Activated CD4-positive, alpha-beta T cell treated with anti-CD3 and anti-CD28 coated beads for 24 hours (primary cell): ENCODE measurements at regions not wholly inside any gene's neighbourhood (a gene's known extent, or its start where the extent isn't known, plus 50 kb on each side); places are given as distances from the start of the nearest gene placed in this dataset.

Experiments used
- DNase-seq, 2 donors: peaks; one replicate each; pipeline ENCODE4 v3.0.0-alpha.2; 2020; ENCODE audit warnings: low read depth in 2 of 2

GRCh38 chr2:81976998-81977397 lies 1672.4 kb upstream of the LRRTM1 start:
- DNase-seq, result no peak

DNA sequence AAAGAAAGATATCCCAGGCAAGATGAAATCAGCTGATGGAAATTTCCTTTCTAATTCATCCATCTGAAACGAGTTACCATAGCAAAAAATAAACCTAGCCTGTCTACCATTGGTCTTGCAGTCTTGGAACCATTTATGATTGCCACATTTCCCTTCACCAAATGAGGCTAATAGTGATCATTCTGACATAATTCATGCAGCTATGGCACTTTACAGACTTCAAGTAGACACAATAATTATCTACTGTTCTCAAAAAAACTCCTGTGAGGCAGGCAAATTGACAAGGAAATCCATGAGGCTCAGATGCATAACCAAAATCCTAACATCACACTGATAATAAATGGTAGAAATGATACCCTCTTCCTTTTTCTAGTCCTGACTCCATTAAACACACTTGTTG lies 1669.7 kb upstream of the LRRTM1 start:
- no peak for DNase-seq

GRCh38 chr2:81942876-81943275 lies 1638.3 kb upstream of the LRRTM1 start:
- DNase-seq, result no peak

DNA sequence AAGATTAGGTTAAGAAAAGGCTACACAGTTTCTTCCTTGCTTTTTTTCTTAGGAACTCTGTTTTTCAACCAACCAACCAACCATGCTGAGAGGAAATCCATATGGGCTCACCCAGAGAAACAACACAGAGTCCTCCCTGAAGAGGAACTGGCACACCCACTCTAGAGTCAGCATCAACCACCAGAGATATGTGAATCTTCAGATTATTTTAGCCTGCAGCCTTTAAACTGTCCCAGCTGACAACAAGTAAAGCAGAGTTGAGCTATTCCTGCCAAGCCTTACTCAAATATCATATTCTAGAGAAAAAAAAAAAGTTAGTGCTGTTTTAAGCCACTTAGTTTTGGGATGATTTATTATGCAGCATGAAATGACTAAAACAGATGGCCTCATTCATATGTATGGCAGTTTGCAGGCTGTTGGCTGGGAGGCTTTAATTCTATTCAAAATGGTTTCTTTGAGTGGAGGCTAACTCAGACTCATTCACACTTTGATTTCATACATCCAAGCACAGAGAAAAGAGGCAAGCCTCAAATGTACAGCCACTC lies 1637.7 kb upstream of the LRRTM1 start:
- DNase-seq, result no peak

DNA sequence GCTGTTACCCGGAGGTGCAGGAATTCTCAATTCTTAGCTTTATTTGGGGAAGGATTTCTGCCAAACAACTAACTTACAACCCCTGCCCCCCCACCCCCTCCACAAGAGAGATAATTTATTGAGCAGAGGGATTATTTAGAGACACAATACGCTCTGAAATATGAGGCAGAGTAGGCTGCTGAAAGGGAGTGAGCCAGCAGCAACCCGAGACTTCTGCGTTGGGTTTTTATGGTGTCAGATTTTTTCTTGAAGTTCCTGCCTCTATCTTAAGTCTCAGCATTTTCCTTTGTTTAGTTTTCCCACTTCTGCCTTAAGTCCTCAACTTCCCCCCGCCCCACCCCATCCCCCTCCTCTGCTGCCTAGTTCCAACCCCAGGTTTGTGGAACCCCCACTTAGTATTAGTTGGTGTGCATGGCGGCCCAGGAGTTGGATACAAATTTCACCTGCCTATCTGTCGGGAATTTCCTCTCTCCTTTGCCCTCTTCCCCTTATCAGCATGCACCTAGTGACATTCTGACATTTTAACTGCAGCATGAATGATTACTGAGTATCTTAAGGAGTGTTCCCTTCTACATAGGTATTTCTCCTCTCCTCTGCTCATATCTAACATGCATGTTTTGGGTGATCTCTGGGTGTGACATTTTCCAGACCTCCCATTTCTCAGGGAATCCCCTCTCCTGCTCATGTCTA lies 1635.9 kb upstream of the LRRTM1 start:
- DNase-seq, result no peak

DNA sequence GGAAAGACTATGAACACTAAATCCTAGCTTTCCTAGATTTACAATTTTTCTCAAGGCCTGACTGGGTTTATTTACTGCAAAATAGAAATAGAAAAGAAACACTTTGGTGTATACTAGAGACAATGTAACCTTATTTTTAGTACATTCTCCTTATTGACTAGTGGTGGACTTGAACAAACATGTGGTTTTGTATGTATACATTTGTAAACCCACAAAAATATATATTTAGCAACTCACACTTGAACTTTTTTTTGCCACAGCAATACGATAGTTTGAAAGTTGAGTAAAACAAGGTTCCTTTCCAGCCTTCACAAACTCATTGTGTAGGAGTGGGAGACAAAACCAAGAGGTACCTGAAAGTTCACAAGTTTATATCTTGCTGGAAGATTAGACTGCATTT lies 1633.4 kb upstream of the LRRTM1 start:
- no peak for DNase-seq

DNA sequence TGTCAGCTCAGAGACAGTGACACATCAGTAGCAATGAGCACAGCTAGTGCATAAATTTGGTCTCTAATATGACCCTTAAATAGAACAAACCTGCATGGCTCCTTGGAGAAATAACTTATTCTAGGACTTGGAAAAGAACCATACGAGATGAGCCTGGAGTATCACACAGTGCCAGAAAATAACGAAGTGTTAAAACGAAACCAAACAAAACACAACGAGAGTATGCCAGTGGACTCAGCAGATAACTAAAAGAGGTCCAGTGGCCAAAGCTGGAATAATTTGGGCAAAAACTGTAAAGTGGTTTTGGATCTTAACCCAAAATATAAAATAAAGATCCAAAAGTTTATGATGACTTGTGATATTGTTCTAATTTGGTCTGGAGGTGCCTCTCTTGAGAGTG lies 1599.0 kb upstream of the LRRTM1 start:
- DNase-seq, result no peak

DNA sequence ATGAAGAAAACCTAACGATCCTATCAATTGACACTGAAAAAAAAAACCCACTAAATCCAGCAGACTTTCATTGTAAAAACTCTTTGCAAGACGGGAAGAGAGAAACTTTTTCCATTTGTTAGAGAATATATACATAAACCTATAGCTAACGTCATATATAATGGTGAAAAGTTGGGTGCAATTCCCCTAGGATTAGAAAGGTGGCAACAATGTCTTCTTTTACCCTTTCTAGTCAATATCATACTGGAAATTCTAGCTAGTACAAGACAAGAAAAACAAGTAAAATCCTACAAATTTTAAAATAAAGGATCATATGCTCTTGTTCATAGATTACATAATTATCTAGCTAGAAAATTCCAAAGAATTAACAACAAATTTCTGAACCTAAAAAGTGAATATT lies 1596.5 kb upstream of the LRRTM1 start:
- DNase-seq, result no peak

DNA sequence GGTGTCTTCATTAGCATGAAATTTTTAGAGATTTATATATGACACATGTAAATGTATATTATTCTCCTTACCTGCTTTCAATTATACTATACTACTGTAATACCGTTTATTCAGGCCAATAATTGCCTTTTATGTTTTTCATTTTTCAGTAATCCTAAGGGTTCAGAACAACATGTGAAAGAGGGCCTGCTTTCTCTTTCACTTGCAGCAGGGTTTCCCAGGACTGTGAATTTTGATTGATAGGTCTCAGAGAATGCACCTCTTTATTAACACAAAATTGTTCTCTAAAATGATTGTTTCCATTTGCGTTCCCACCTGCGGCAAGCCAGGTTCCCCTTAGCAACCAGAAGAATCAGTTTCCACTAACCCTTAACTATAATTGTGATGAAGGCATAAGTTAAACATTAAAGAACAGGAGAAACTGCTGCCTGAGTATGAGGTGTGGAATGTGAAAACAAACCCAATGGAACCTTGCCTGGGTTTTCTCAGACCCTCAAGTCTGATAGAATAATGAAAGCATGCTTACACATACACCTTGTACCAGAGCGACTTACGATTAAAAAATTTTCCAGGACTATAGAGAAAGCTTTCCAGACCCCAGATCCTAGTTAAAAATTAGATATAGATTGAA lies 1591.2 kb upstream of the LRRTM1 start:
- no peak for DNase-seq

DNA sequence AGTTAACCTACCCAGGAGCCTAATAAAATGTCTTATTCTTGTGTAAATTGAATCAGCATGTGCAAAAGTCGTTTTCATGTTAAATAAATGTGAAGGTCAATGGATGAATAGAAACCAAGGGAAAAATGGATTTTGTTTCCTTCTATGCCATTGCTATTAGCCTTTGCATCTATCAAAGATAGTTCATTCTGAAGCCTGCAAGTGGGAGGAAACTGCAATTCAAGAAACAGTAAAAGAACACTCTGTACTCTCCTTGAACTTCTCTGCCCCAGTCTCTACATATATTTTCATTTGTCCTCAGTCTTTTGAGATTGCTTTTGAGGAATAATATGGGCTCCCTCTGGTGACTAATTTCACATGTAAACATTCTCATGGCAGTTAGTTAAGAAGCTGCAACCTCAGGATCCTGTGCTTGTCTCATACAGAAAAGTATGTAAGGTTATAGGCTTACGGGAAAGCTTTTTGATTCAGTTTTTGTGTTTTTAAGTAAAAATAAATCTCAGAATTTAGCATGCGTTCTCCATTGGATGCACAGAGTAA lies 1590.0 kb upstream of the LRRTM1 start:
- DNase-seq, result no peak

DNA sequence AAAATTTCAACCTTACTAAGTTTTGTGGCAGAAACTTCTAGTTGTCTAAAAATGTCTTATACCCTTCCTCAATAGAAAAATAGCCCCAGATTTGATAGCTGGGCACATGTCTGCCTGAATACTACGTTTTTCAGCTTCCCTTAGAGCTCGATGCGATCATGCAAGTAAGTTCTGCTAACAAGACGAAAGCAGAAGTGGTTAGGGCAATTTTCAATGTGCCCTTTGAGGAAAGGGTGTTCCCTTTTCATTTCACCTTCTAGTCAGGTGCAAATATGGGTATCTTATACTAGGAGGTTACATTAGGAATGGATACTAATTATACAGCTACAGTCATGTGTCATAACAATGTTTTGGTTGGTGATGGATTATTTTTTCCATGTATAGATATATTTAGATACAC lies 1572.1 kb upstream of the LRRTM1 start:
- no peak for DNase-seq

- no peak for DNase-seq
Measured at GRCh38 chr2:81872006-81872405, 1567.5 kb upstream of the LRRTM1 start.

GRCh38 chr2:81870119-81870518 lies 1565.6 kb upstream of the LRRTM1 start:
- DNase-seq, result no peak

- no peak for DNase-seq
Measured at GRCh38 chr2:81858998-81859397, 1554.4 kb upstream of the LRRTM1 start.

- DNase-seq, result no peak
Measured at GRCh38 chr2:81853341-81853740, 1548.8 kb upstream of the LRRTM1 start.

- DNase-seq, result no peak
Measured at GRCh38 chr2:81852651-81853050, 1548.1 kb upstream of the LRRTM1 start.

DNA sequence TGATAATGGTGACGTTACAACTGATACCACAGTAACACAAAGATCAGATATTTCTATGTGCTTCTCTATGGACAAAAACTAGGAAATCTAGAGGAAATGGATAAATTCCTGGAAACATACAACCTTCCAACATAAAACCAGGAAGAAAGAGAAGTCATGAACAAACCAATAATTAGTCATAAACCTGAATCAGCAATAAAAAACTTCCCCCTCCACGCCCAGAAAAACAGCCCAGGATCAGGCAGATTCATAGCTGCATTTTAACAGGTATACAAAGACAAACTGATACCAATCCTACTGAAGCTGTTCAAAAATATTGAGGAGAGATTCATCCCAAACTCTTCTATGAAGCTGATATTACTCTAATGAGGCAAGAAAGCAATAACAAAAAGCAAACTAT lies 1535.2 kb upstream of the LRRTM1 start:
- no peak for DNase-seq

- DNase-seq, result no peak
Measured at GRCh38 chr2:81835321-81836000, 1530.9 kb upstream of the LRRTM1 start.

DNA sequence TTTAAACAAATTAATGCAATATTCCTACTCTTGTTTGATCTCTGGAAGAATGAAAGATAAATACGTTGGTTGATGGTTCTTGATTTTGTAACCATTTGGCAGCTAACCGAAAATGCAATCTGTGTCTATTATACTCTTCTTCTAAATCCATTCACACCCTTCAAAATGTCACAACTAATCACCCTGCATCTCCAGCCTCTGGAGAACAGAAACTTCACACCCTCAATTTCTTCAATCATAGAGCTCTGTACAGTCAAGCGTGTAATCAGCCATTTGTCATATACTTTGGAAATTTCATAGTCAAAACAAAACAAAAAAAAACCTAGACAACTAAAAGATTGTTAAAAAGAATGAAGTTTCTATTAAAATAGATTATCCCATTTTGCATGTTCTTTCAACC lies 1482.3 kb upstream of the LRRTM1 start:
- no peak for DNase-seq

DNA sequence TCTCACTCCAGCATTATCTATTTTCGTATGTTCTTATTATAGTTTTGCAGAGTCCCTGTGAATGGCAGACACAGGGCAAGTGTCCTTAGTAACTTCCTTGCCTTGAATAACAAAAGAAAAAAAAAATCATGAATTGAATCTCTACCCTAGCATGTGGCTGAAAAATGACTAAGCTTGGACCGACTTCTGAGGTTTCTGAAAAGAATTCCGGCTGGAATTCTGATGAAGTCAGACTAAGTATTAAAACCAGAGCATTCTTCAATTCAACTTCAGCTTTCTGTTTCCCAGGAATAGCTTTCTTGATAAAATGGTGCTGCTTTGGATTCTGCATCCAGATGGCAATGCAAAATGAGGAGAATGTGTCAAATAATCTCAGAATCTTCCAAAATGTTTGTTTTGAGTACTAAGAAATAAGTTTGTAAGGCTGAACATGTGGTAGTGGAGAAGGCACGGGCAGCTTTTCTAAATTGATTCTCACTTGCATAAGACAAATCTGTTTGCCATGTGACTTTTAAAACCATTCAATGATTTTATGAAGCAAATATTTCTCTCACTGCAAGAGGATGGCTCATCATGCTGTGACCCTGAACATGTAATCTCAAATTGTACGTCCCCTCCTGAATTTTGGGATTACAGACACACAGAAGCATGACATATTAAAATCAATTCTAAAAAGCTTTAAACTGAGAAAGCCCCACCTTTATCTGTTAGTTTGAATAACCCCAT lies 1462.8 kb upstream of the LRRTM1 start:
- DNase-seq, result no peak

GRCh38 chr2:81747481-81748070 lies 1443.0 kb upstream of the LRRTM1 start:
- no peak for DNase-seq

GRCh38 chr2:81739966-81740365 lies 1435.4 kb upstream of the LRRTM1 start:
- DNase-seq, result no peak
